ENCODE measurements at regions not wholly inside any gene's neighbourhood (a gene's known extent, or its start where the extent isn't known, plus 50 kb on each side); places are given as distances from the start of the nearest gene placed in this dataset.
A peak's percentile ranks its signal among the peaks of the same experiment; 100 is the strongest.

- DNase-seq (ENCODE audit: low read depth in 2 of 3, low spot score in 2 of 3): no peak
Measured at GRCh38 chr4:149927514-149927913, 111.9 kb upstream of the IQCM start.

- DNase-seq (ENCODE audit: low read depth in 2 of 3, low spot score in 2 of 3): no peak
Measured at GRCh38 chr4:149928507-149928906, 112.9 kb upstream of the IQCM start.

GRCh38 chr4:149931431-149931830, 115.8 kb upstream of the IQCM start:
- DNase-seq (ENCODE audit: low read depth in 2 of 3, low spot score in 2 of 3): no peak

GRCh38 chr4:149932188-149932587, 116.5 kb upstream of the IQCM start:
- DNase-seq (ENCODE audit: low read depth in 2 of 3, low spot score in 2 of 3): no peak

GRCh38 chr4:149933120-149933519, 117.5 kb upstream of the IQCM start:
- no peak for DNase-seq (ENCODE audit: low read depth in 2 of 3, low spot score in 2 of 3)

GRCh38 chr4:149933883-149934282, 118.2 kb upstream of the IQCM start:
- no peak for DNase-seq (ENCODE audit: low read depth in 2 of 3, low spot score in 2 of 3)

GRCh38 chr4:149949381-149949780, 128.9 kb upstream of the DCLK2 start:
- no peak for DNase-seq (ENCODE audit: low read depth in 2 of 3, low spot score in 2 of 3)

- no peak for DNase-seq (ENCODE audit: low read depth in 2 of 3, low spot score in 2 of 3)
Measured at GRCh38 chr4:149951152-149951900, 126.9 kb upstream of the DCLK2 start.

GRCh38 chr4:149952101-149952500, 126.1 kb upstream of the DCLK2 start:
- no peak for DNase-seq (ENCODE audit: low read depth in 2 of 3, low spot score in 2 of 3)

- DNase-seq (ENCODE audit: low read depth in 2 of 3, low spot score in 2 of 3): no peak
Measured at GRCh38 chr4:149952716-149953115, 125.5 kb upstream of the DCLK2 start.

- DNase-seq (ENCODE audit: low read depth in 2 of 3, low spot score in 2 of 3): no peak
Measured at GRCh38 chr4:149955780-149956390, 122.4 kb upstream of the DCLK2 start.

- no peak for DNase-seq (ENCODE audit: low read depth in 2 of 3, low spot score in 2 of 3)
Measured at GRCh38 chr4:149956678-149957077, 121.6 kb upstream of the DCLK2 start.

GRCh38 chr4:149961876-149962597, 116.2 kb upstream of the DCLK2 start:
- no peak for DNase-seq (ENCODE audit: low read depth in 2 of 3, low spot score in 2 of 3)

- DNase-seq (ENCODE audit: low read depth in 2 of 3, low spot score in 2 of 3): no peak
Measured at GRCh38 chr4:149964001-149964796, 114.0 kb upstream of the DCLK2 start.

- DNase-seq (ENCODE audit: low read depth in 2 of 3, low spot score in 2 of 3): no peak
Measured at GRCh38 chr4:149965206-149965605, 113.0 kb upstream of the DCLK2 start.

- no peak for DNase-seq (ENCODE audit: low read depth in 2 of 3, low spot score in 2 of 3)
Measured at GRCh38 chr4:149972407-149972806, 105.8 kb upstream of the DCLK2 start.

GRCh38 chr4:149973181-149973580, 105.1 kb upstream of the DCLK2 start:
- DNase-seq (ENCODE audit: low read depth in 2 of 3, low spot score in 2 of 3): no peak

- DNase-seq (ENCODE audit: low read depth in 2 of 3, low spot score in 2 of 3): no peak
Measured at GRCh38 chr4:149975172-149975571, 103.1 kb upstream of the DCLK2 start.

- no peak for DNase-seq (ENCODE audit: low read depth in 2 of 3, low spot score in 2 of 3)
Measured at GRCh38 chr4:149980121-149980682, 98.0 kb upstream of the DCLK2 start.

- DNase-seq (ENCODE audit: low read depth in 2 of 3, low spot score in 2 of 3): peak; percentile 6 to 73 (median 29)
Measured at GRCh38 chr4:149980941-149981340, 97.3 kb upstream of the DCLK2 start.

- DNase-seq (ENCODE audit: low read depth in 2 of 3, low spot score in 2 of 3): no peak
Measured at GRCh38 chr4:149983401-149983800, 94.8 kb upstream of the DCLK2 start.

Data from hematopoietic multipotent progenitor cell (in vitro differentiated cells).